Cardiac fibroblast (primary cell): ENCODE measurements at regions not wholly inside any gene's neighbourhood (a gene's known extent, or its start where the extent isn't known, plus 50 kb on each side); places are given as distances from the start of the nearest gene placed in this dataset.

Experiments used
- DNase-seq, 2 donors: peaks; one replicate each; pipeline versions ENCODE4 v3.0.0 to v3.0.0-alpha.2; 2010; ENCODE audit warnings: low read depth in 2 of 2
- H3K4me3 ChIP-seq, 2 donors: replicated peaks in 1 of 2; 1 replicate in 1 of 2; 2 replicates in 1 of 2; pipeline ENCODE4 v1.5.1; 2011; ENCODE audit warnings: low read depth in 2 of 2, low read length in 2 of 2, mild to moderate bottlenecking in 2 of 2, moderate library complexity in 1 of 2
- CTCF ChIP-seq: IDR thresholded peaks from one replicate; pipeline ENCODE4 v1.5.1; 2011; ENCODE audit warnings: low read depth, mild to moderate bottlenecking, low read length, inconsistent platforms

GRCh38 chr2:49811502-49811901 is 657.2 kb upstream of the FSHR start:
- H3K4me3 ChIP-seq = no peak overlapping the region
- no peak for DNase-seq
- TF ChIP-seq CTCF = no peak

GRCh38 chr2:49807689-49808088 is 653.4 kb upstream of the FSHR start:
- no peak for DNase-seq
- H3K4me3 ChIP-seq = no peak overlapping the region
- TF ChIP-seq CTCF = no peak

GRCh38 chr2:49804111-49804510 is 649.8 kb upstream of the FSHR start:
- no peak for TF ChIP-seq CTCF
- no peak overlapping the region for H3K4me3 ChIP-seq

GRCh38 chr2:49801898-49802450 is 647.7 kb upstream of the FSHR start:
- no peak overlapping the region for H3K4me3 ChIP-seq
- TF ChIP-seq CTCF = no peak
- no peak for DNase-seq

More at GRCh38 chr2:49804111-49804510, 649.8 kb upstream of the FSHR start:
- no peak for DNase-seq

- no peak for DNase-seq
- no peak overlapping the region for H3K4me3 ChIP-seq
- TF ChIP-seq CTCF = no peak
Measured at GRCh38 chr2:49798570-49798969, 644.3 kb upstream of the FSHR start.

- no peak overlapping the region for H3K4me3 ChIP-seq
- DNase-seq = no peak
- no peak for TF ChIP-seq CTCF
Measured at GRCh38 chr2:49796266-49796665, 642.0 kb upstream of the FSHR start.

- no peak for DNase-seq
- TF ChIP-seq CTCF = no peak
- H3K4me3 ChIP-seq = no peak overlapping the region
Measured at GRCh38 chr2:49794396-49794795, 640.1 kb upstream of the FSHR start.
